ENCODE measurements at regions not wholly inside any gene's neighbourhood (a gene's known extent, or its start where the extent isn't known, plus 50 kb on each side); places are given as distances from the start of the nearest gene placed in this dataset.

DNA sequence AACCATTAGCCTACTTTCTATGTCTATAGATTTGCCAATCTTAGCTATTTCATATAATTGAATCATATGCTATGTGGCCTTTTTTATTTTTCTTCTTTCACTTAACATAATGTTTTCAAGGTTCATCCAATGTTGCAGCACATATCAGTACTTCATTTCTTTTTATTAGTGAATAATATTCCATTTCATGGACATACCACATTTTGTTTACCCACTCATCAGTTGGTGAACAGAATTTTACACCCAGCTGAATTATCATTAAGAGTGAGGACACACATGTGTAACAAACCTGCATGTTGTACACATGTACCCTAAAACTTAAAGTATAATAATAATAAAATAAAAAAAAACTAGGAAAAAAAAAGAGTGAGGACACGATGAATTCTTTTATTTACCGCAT, 81.7 kb upstream of the C3orf80 start:
- CTCF ChIA-PET: interaction anchor here (1.0 to 1.5 kb wide), 3 partner anchors 10 to 82 kb away, joined by 3 to 8 read pairs (median 6); partner anchors contain the start of gene C3orf80
- ATAC-seq: no peak
- no peak for DNase-seq (ENCODE audit: low read depth in 1 of 2, low spot score in 1 of 2)
- TF ChIP-seq POLR2A (IDR thresholded peaks at IDR 0.05; ENCODE audit: low read length): no peak
- no peak for TF ChIP-seq RCOR1 (IDR thresholded peaks at IDR 0.05; ENCODE audit: low read depth, low read length)
- TF ChIP-seq KDM1A (IDR thresholded peaks at IDR 0.05; ENCODE audit: low read depth): no peak
- TF ChIP-seq, protein P1, sequence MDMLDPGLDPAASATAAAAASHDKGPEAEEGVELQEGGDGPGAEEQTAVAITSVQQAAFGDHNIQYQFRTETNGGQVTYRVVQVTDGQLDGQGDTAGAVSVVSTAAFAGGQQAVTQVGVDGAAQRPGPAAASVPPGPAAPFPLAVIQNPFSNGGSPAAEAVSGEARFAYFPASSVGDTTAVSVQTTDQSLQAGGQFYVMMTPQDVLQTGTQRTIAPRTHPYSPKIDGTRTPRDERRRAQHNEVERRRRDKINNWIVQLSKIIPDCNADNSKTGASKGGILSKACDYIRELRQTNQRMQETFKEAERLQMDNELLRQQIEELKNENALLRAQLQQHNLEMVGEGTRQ (IDR thresholded peaks at IDR 0.05): no peak
- no peak for TF ChIP-seq ZSCAN20 (CRISPR knock-in tag; IDR thresholded peaks at IDR 0.05)
- Histone ChIP-seq H3K4me3 (no peak overlapping the region), H3K27ac (peak overlapping the region; percentile 75 to 84; a peak in 4 of 6 replicates), H3K4me1 (peaks cover 20% of the 10 kb centered on the region), H3K4me2 (no peak overlapping the region), H3K9me3 (peaks cover 15% of the 10 kb centered on the region)
- WGBS (ENCODE audit: missing lambda C conversion rate): 92% methylated on average over 2 of the region's 2 CpGs
- no peak for FAIRE-seq
- POLR2A ChIA-PET: no interaction called here

DNA sequence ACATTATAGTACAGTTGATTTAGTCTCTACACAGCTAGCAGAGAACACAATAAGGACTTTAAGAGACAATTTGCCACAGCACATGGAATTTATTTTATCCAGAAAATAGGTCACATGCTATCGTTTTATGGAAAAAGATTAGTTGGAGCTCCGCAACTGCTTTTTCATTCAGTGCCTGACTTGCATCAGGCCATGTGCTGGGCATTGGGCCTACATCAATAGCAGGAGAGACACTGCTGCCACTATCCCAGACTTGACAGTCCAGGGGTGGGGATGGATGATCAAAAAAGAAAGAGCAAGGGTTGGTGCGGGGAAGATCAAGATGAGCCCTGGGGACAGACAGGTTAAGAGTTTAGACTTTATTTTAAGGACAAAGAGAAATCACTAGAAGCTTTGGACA, 75.2 kb upstream of the C3orf80 start:
- no peak overlapping the region for H3K4me3 ChIP-seq
- ChIA-PET CTCF (interaction anchor here (1.1 to 2.4 kb wide), 6 partner anchors 10 to 27 kb away, joined by 3 to 12 read pairs (median 4); no protein-coding TSS in a partner anchor), POLR2A (interaction anchor here (1.4 kb wide), 1 partner anchor 76 kb away, joined by 4 read pairs; the partner anchor contains the start of gene C3orf80)
- H3K4me1 ChIP-seq: no peaks in the 10 kb centered on the region
- DNase-seq (ENCODE audit: low read depth in 1 of 2, low spot score in 1 of 2) (no peak), FAIRE-seq (no peak), ATAC-seq (no peak)
- H3K27ac ChIP-seq: peak overlapping the region in 1 of 2 experiments; percentile 43; a peak in 1 of 6 replicates
- WGBS (ENCODE audit: missing lambda C conversion rate): 90% methylated on average over 3 of the region's 3 CpGs
- H3K9me3 ChIP-seq: no peaks in the 10 kb centered on the region
- TF ChIP-seq SMC3 (IDR thresholded peaks at IDR 0.05): no peak
- no peak for TF ChIP-seq ZFP36 (IDR thresholded peaks at IDR 0.05; ENCODE audit: borderline replicate concordance, partially characterized antibody)
- TF ChIP-seq KDM5A (IDR thresholded peaks at IDR 0.05): no peak
- TF ChIP-seq ZC3H11A (IDR thresholded peaks at IDR 0.05): no peak
- no peak for TF ChIP-seq EHF (CRISPR knock-in tag; IDR thresholded peaks at IDR 0.05)
- no peak for TF ChIP-seq PHF8 (IDR thresholded peaks at IDR 0.05; ENCODE audit: borderline replicate concordance, low read depth)
- no peak for TF ChIP-seq RFX5 (IDR thresholded peaks at IDR 0.05)
- no peak for TF ChIP-seq RARB (CRISPR knock-in tag; IDR thresholded peaks at IDR 0.05)
- H3K4me2 ChIP-seq: no peak overlapping the region

DNA sequence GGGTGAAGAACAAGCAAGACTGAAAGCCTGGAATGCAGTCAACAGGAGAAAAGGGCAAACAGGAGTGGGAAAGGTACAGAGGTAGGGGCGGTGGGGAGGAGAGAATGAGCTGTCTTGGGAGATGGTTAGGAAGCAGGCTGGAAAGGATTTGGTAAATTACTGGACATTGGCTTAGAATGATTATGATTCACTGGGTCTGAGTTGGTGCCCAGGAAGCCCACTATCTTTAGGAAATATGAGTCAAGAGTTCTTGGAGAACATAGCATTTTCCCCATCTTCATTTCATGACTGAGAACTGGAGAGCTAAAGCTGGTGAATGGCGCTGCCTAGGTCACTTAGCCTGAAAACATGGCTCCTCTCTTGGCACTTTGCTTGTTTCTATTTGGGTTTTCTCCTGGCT, 74.7 kb upstream of the C3orf80 start:
- H3K4me1 ChIP-seq: no peaks in the 10 kb centered on the region
- H3K4me3 ChIP-seq: no peak overlapping the region
- H3K27ac ChIP-seq: peak overlapping the region in 1 of 2 experiments; percentile 43; a peak in 2 of 6 replicates
- WGBS (ENCODE audit: missing lambda C conversion rate): 80% methylated on average over 2 of the region's 2 CpGs
- TF ChIP-seq CBX2 (IDR thresholded peaks at IDR 0.05; ENCODE audit: borderline replicate concordance, low read depth): no peak
- TF ChIP-seq, protein P2, sequence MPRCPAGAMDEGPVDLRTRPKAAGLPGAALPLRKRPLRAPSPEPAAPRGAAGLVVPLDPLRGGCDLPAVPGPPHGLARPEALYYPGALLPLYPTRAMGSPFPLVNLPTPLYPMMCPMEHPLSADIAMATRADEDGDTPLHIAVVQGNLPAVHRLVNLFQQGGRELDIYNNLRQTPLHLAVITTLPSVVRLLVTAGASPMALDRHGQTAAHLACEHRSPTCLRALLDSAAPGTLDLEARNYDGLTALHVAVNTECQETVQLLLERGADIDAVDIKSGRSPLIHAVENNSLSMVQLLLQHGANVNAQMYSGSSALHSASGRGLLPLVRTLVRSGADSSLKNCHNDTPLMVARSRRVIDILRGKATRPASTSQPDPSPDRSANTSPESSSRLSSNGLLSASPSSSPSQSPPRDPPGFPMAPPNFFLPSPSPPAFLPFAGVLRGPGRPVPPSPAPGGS (IDR thresholded peaks at IDR 0.05): no peak
- TF ChIP-seq FOSB (CRISPR knock-in tag; IDR thresholded peaks at IDR 0.05): no peak
- TF ChIP-seq RAD21 (conservative IDR thresholded peaks at IDR 0.05 in 1 of 2, IDR thresholded peaks at IDR 0.05 in 1 of 2): no peak
- no peak for TF ChIP-seq EHF (CRISPR knock-in tag; IDR thresholded peaks at IDR 0.05)
- TF ChIP-seq, protein P3, sequence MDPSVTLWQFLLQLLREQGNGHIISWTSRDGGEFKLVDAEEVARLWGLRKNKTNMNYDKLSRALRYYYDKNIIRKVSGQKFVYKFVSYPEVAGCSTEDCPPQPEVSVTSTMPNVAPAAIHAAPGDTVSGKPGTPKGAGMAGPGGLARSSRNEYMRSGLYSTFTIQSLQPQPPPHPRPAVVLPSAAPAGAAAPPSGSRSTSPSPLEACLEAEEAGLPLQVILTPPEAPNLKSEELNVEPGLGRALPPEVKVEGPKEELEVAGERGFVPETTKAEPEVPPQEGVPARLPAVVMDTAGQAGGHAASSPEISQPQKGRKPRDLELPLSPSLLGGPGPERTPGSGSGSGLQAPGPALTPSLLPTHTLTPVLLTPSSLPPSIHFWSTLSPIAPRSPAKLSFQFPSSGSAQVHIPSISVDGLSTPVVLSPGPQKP (IDR thresholded peaks at IDR 0.05; ENCODE audit: low read depth, low read length): no peak
- TF ChIP-seq EP300 (IDR thresholded peaks at IDR 0.05): no peak
- no peak for TF ChIP-seq RARB (CRISPR knock-in tag; IDR thresholded peaks at IDR 0.05)
- TF ChIP-seq HDAC2 (IDR thresholded peaks at IDR 0.05): no peak
- DNase-seq (ENCODE audit: low read depth in 1 of 2, low spot score in 1 of 2) (no peak), ATAC-seq (no peak), FAIRE-seq (no peak)
- no peak overlapping the region for H3K4me2 ChIP-seq
- CTCF ChIA-PET: interaction anchor here (0.6 to 2.4 kb wide), 4 partner anchors 12 to 265 kb away, joined by 3 to 12 read pairs (median 7); no protein-coding TSS in a partner anchor
- no peaks in the 10 kb centered on the region for H3K9me3 ChIP-seq
- POLR2A ChIA-PET: interaction anchor here (1.4 kb wide), 1 partner anchor 75 kb away, joined by 4 read pairs; the partner anchor contains the start of gene C3orf80
